OCI-LY7 (cell line): ENCODE measurements at regions not wholly inside any gene's neighbourhood (a gene's known extent, or its start where the extent isn't known, plus 50 kb on each side); places are given as distances from the start of the nearest gene placed in this dataset.

Source experiments
- BruUV-seq: library from RNA; stranded (reverse); fragments of 400-500 nt; replicated peaks from 2 replicates; lab custom pipeline; 2021; lab: Mats Ljungman, UMichigan
- CTCF ChIA-PET: fragments of 300-600 bp; sonication (Branson Sonifier 250); formaldehyde crosslinking; loops from one replicate; lab custom pipeline; 2022; ENCODE audit warnings: antibody characterized with exemption; ENCODE audit not compliant: unreplicated experiment; lab: Charles Lee
- POLR2A ChIA-PET: fragments of 300-600 bp; sonication (Branson Sonifier 250); formaldehyde crosslinking; loops from one replicate; lab custom pipeline; 2022; ENCODE audit warnings: antibody characterized with exemption; lab: Charles Lee
- DNase-seq: peaks from one replicate; pipeline ENCODE4 v3.0.0-alpha.2; 2015; ENCODE audit warnings: low spot score
- H2AFZ ChIP-seq: fragments of 200-600 bp; sonication (generic), shearing (Covaris generic); 2 replicates; pipeline ENCODE4 v1.6.1; 2014; ENCODE audit warnings: mild to moderate bottlenecking, antibody characterized with exemption, low read length, moderate library complexity
- H3K27ac ChIP-seq: fragments of 200-600 bp; sonication (generic); 2 replicates; pipeline ENCODE4 v1.5.1; 2014; ENCODE audit warnings: mixed run types, low read depth, mild to moderate bottlenecking, moderate library complexity, low read length, inconsistent platforms; ENCODE audit not compliant: poor library complexity, severe bottlenecking
- H3K36me3 ChIP-seq: fragments of 200-600 bp; sonication (generic); 2 replicates; pipeline ENCODE4 v1.6.1; 2014; ENCODE audit warnings: mild to moderate bottlenecking, antibody characterized with exemption, low read length, moderate library complexity, mixed read lengths; ENCODE audit not compliant: insufficient read depth
- H3K4me1 ChIP-seq: fragments of 200-600 bp; sonication (generic); 2 replicates; pipeline ENCODE4 v1.5.1; 2014; ENCODE audit warnings: mild to moderate bottlenecking, low read length; ENCODE audit not compliant: insufficient read depth, poor library complexity, severe bottlenecking
- H3K4me2 ChIP-seq: fragments of 200-600 bp; sonication (generic); 2 replicates; pipeline ENCODE4 v1.6.1; 2014; ENCODE audit warnings: mild to moderate bottlenecking, low read length
- H3K4me3 ChIP-seq: fragments of 200-600 bp; sonication (generic); 2 replicates; pipeline ENCODE4 v1.5.1; 2014; ENCODE audit warnings: mild to moderate bottlenecking, low read depth, low read length; ENCODE audit not compliant: poor library complexity, severe bottlenecking
- H3K79me2 ChIP-seq: fragments of 200-600 bp; sonication (generic); 2 replicates; pipeline ENCODE4 v1.6.1; 2016; ENCODE audit warnings: low read depth, mild to moderate bottlenecking, low read length, moderate library complexity, mixed read lengths; ENCODE audit not compliant: insufficient read depth
- H3K9me2 ChIP-seq: fragments of 200-600 bp; sonication (generic); 2 replicates; pipeline ENCODE4 v1.6.1; 2016; ENCODE audit warnings: mild to moderate bottlenecking, low read length, mixed read lengths; ENCODE audit not compliant: insufficient read depth
- H3K9me3 ChIP-seq: fragments of 200-600 bp; sonication (generic); 2 replicates; pipeline ENCODE4 v1.6.1; 2014; ENCODE audit warnings: mild to moderate bottlenecking, mixed run types, low read length, mixed read lengths
- H4K20me1 ChIP-seq: fragments of 200-600 bp; sonication (generic); 2 replicates; pipeline ENCODE4 v1.6.1; 2014; ENCODE audit warnings: mild to moderate bottlenecking, antibody characterized with exemption, low read length, moderate library complexity, mixed read lengths; ENCODE audit not compliant: insufficient read depth
- CTCF ChIP-seq: fragments of 200-600 bp; sonication (generic); conservative IDR thresholded peaks from 2 replicates; pipeline ENCODE4 v1.5.1; 2014; ENCODE audit warnings: mild to moderate bottlenecking, antibody characterized with exemption, low read length, moderate library complexity, mixed read lengths
- EZH2phosphoT487 ChIP-seq: fragments of 200-600 bp; sonication (generic); IDR thresholded peaks from 2 replicates; pipeline ENCODE4 v1.6.1; 2018; ENCODE audit warnings: low read depth, borderline replicate concordance, mild to moderate bottlenecking, mixed run types, antibody characterized with exemption, low read length, moderate library complexity, mixed read lengths
- intact Hi-C: fragments of 100-400 bp; cut with micrococcal nuclease; formaldehyde crosslinking; loops from one replicate; pipeline ENCODE4 v1.10.0; 2022; ENCODE audit not compliant: unreplicated experiment

GRCh38 chr2:116580209-116580608 lies 1234.3 kb upstream of the DDX18 start:
- intact Hi-C loops, result no loop called here
- H3K79me2 ChIP-seq, result no peaks in the 10 kb centered on the region
- H3K4me1 ChIP-seq, result no peaks in the 10 kb centered on the region
- no TSS peak for BruUV-seq
- no peaks in the 10 kb centered on the region for H3K36me3 ChIP-seq
- H3K27ac ChIP-seq, result no peak overlapping the region
- no peaks in the 10 kb centered on the region for H3K9me2 ChIP-seq
- TF ChIP-seq CTCF, result no peak
- no peak for TF ChIP-seq EZH2phosphoT487
- DNase-seq, result no peak
- CTCF ChIA-PET, result no interaction called here
- H4K20me1 ChIP-seq, result no peaks in the 10 kb centered on the region
- H3K4me3 ChIP-seq, result no peak overlapping the region
- no peaks in the 10 kb centered on the region for H3K9me3 ChIP-seq
- no peak overlapping the region for H3K4me2 ChIP-seq
- no peak overlapping the region for H2AFZ ChIP-seq
- POLR2A ChIA-PET, result interaction anchor here (1.2 kb wide), 1 partner anchor 16 kb away, joined by 3 read pairs; no protein-coding TSS in a partner anchor

- DNase-seq, result no peak
- Histone ChIP-seq H3K36me3 (no peaks in the 10 kb centered on the region), H3K9me3 (no peaks in the 10 kb centered on the region), H3K79me2 (no peaks in the 10 kb centered on the region), H3K27ac (no peak overlapping the region), H3K4me2 (no peak overlapping the region), H3K9me2 (no peaks in the 10 kb centered on the region), H2AFZ (no peak overlapping the region), H3K4me3 (no peak overlapping the region), H3K4me1 (no peaks in the 10 kb centered on the region), H4K20me1 (no peaks in the 10 kb centered on the region)
- ChIA-PET POLR2A (no interaction called here), CTCF (no interaction called here)
- intact Hi-C loops, result no loop called here
- no peak for TF ChIP-seq CTCF
- TF ChIP-seq EZH2phosphoT487, result no peak
- no TSS peak for BruUV-seq
Observed at GRCh38 chr2:116582850-116583249, 1231.6 kb upstream of the DDX18 start.

DNA sequence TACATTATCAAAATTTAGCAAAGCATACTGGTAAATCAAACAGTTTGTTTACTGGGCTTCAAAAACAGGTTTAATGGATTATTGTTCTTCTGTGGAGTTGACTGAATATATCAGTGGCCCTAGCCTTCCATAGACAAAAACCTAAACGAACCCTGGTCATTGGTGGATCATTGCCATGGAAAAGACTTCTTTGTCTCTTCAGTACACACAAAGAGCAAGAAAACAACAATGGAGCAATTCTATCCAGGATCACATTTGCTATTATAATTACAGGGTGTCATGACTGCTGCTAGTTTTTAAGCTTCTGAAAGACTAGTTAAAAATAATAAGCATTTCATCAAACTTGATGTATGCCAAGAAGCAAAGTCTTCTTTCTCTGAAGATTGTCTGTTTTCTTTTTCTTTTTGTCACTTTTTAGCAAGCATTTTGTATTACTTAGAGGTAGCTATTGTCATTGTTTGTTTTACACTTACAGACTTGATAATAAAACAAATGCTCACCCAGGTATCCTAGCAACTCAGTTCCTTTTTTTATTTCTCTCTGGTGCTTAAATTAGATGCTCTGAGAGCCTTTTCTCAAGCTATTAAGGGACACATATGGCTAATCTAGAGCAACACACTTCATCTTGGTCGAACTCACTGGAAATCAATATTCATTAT lies 1228.7 kb upstream of the DDX18 start:
- no peaks in the 10 kb centered on the region for H3K9me3 ChIP-seq
- no peaks in the 10 kb centered on the region for H3K36me3 ChIP-seq
- TF ChIP-seq CTCF, result no peak
- TF ChIP-seq EZH2phosphoT487, result no peak
- no peaks in the 10 kb centered on the region for H3K4me1 ChIP-seq
- CTCF ChIA-PET, result no interaction called here
- no peak overlapping the region for H3K27ac ChIP-seq
- intact Hi-C loops, result no loop called here
- no peak overlapping the region for H2AFZ ChIP-seq
- no peaks in the 10 kb centered on the region for H3K79me2 ChIP-seq
- H3K4me3 ChIP-seq, result no peak overlapping the region
- no peaks in the 10 kb centered on the region for H4K20me1 ChIP-seq
- POLR2A ChIA-PET, result interaction anchor here (0.6 to 1.3 kb wide), 3 partner anchors 11 to 328 kb away, joined by 3 read pairs; no protein-coding TSS in a partner anchor
- no peak for DNase-seq
- BruUV-seq, result no TSS peak
- no peaks in the 10 kb centered on the region for H3K9me2 ChIP-seq
- no peak overlapping the region for H3K4me2 ChIP-seq
